ENCODE measurements at regions not wholly inside any gene's neighbourhood (a gene's known extent, or its start where the extent isn't known, plus 50 kb on each side); places are given as distances from the start of the nearest gene placed in this dataset.

- Mint-ChIP-seq H3K4me3 (no peak overlapping the region), H3K36me3 (ENCODE audit: low read depth) (no peaks in the 10 kb centered on the region), H3K27me3 (ENCODE audit: low read depth, poor library complexity) (no peaks in the 10 kb centered on the region), H3K27ac (no peak overlapping the region), H3K9me3 (no peaks in the 10 kb centered on the region), H3K4me1 (no peaks in the 10 kb centered on the region)
- TF ChIP-seq CTCF (IDR thresholded peaks at IDR 0.05), result no peak
- no peak for DNase-seq
These were observed 433.1 kb upstream of the CDH18 start for GRCh38 chr5:20420991-20421595.
